Smooth muscle cell of the brain vasculature (primary cell): ENCODE measurements at regions not wholly inside any gene's neighbourhood (a gene's known extent, or its start where the extent isn't known, plus 50 kb on each side); places are given as distances from the start of the nearest gene placed in this dataset.
"Not testable (repeated sequence)": the region's sequence is repeated elsewhere in the genome, so short reads cannot be mapped to it uniquely, and the experiment has no call there.

ENCODE experiments used
- DNase-seq: peaks from one replicate; pipeline ENCODE4 v3.0.0-alpha.2; 2012; ENCODE audit warnings: low read depth, low spot score

DNA sequence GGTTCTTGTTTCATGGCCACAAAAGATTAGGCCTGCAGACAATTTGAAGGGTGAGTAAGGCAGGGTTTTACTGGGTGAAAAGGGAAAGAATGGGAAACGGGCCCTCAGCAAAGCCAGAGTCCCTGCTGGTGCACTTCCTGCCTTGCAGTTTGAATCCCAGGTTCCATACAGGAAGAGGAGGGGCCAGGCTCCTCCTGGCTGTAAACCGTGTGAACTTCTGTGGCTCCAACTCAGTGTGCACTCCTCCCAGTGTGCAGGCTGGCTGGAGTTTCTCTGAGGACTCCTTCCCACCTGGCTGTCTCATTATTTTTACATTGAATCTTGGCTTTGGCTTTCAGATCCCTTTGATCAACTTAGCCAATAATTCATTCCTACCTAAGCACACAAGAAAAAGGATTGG lies 367.1 kb upstream of the KLF4 start:
- DNase-seq = no peak

GRCh38 chr9:107855164-107855563 lies 365.6 kb upstream of the KLF4 start:
- no peak for DNase-seq

GRCh38 chr9:107853461-107853860 lies 363.9 kb upstream of the KLF4 start:
- DNase-seq = no peak

DNA sequence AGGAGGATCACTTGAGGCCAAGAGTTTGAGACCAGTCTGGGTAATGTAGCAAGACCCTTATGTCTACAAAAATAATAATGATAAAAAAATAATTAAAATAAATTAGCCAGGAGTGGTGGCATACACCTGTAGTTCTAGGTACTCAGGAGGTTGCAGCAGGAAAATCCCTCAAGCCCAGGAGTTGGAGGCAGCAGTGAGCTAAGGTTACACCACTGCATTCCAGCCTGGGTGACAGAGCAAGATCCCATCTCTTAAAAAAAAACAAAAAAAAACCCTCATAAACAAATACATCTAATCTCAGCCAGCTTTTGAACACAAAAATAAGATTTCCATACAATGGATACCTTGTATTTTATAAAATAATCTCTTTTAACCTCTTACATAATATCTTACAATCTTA lies 363.3 kb upstream of the KLF4 start:
- DNase-seq = no peak

GRCh38 chr9:107850653-107851052 lies 361.1 kb upstream of the KLF4 start:
- DNase-seq = no peak

- DNase-seq = no peak
These were observed 358.7 kb upstream of the KLF4 start for GRCh38 chr9:107847978-107848964.

GRCh38 chr9:107842530-107842929 lies 353.0 kb upstream of the KLF4 start:
- DNase-seq = no peak

DNA sequence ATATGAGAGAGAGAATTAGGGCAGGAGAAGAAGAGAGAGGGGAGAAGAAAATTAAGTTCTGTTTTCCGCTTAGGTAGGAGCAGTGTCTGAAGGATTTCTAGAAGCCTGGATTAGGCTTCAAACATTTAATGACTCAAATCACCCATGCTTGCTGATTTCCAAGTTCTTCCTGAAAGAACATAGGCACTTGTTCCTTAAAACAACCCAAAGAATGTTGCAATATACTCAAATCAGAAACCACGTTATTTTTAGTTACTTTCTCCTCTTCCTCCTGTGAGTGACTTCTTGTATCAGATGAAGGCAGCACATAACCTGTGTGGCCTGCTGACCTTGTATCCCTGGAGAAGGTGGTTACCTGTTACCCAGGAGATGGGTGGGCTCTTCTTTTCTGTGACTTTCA lies 351.5 kb upstream of the KLF4 start:
- DNase-seq = no peak

GRCh38 chr9:107839371-107839770 lies 349.8 kb upstream of the KLF4 start:
- no peak for DNase-seq

DNA sequence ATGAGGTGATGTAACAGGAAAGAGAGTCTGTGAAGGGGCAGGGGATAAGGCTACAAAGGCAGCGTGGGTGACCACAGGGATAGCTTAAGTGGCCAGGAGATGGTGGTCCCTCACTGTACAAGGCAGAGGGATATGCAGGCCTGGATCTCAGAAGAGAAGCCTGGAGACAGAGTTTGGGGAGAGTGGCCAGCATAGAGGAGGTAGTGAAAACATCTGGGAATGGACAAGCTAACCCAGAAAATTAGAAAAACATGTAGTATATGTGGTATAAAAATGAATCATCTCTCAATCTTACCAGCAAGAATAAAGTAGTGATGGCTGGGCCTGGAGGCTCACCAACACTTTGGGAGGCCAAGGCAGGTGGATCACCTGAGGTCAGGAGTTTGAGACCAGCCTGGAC lies 349.2 kb upstream of the KLF4 start:
- no peak for DNase-seq

DNA sequence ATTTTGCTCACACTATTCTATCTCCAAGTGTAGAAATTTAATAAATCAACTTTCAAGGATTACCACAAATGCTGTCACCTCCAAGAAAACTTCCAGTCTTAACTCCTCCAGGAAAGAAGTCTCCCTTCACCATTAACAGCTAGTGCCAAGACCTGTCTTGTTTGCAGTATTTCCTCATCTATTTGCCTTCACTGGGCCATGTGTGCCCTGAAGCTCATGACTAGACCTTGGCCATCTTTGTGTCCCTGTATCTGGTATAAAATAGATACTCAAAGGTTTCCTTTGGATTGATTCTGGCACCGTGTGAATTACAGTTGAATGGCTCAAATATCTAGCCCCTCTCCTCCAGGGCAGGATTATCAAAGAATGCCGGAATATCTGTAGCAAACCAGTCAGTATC lies 346.7 kb upstream of the KLF4 start:
- DNase-seq = no peak

GRCh38 chr9:107833295-107833694 lies 343.7 kb upstream of the KLF4 start:
- no peak for DNase-seq

DNA sequence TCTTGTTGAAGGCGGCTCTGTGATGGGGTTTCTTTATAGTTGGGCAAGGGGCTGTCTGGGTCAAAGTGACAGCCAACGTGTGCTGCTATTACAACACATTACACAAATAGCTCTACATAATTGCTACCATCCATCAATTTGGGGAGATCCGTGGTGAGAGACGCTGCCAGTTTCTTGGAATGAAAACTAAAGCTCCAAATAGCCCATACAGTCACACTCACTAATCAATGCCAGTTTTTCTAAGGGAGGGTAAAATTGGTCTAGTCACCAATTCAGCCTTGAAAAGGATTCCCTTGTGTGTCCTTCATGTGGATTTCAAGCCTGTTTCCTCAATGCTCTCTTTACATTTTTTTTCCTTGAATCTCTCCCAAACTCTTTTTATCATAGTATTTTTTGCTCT lies 343.3 kb upstream of the KLF4 start:
- DNase-seq = no peak

- DNase-seq = no peak
These were observed 340.9 kb upstream of the KLF4 start for GRCh38 chr9:107830479-107830878.

DNA sequence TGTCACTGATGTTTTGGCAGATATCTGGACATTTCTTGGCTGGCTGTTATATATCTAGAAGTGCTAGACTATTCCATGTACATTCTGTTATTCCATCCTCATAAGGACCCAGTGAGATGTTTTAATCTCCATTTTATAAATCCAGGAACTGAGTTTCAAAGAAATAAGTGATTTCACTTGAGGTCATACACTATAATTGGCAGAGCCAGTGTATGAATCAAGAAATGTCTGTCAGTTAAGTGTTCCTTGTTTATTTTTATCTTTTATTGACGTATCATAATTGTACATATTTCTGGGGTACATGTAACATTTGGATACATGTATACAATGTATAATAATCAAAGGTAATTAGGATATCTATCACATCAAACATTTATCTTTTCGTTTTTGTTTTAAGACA lies 338.3 kb upstream of the KLF4 start:
- no peak for DNase-seq

GRCh38 chr9:107827304-107827703 lies 337.7 kb upstream of the KLF4 start:
- no peak for DNase-seq

- DNase-seq = not testable (repeated sequence)
These were observed 337.1 kb upstream of the KLF4 start for GRCh38 chr9:107826688-107826983.

DNA sequence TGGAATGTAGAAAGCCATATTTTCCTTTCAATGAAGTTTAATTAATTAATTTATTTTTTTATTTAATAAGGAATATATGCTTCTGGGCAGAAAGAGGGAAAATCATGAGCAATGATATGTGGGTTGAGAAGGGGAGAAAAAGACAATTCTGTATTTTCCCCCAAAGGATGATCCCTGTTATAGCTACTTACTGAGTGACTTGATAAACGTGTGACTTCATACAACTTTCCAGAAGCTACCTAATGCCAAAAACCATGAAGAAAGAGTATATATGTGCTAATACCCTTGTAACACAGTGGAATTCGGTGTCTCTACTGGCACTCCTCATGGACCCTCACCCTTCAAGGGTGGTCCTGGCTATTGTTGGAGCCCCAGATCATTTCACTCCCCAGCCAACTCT lies 335.0 kb upstream of the KLF4 start:
- no peak for DNase-seq

GRCh38 chr9:107819772-107820565 lies 330.4 kb upstream of the KLF4 start:
- DNase-seq = no peak

- not testable (repeated sequence) for DNase-seq
These were observed 328.9 kb upstream of the KLF4 start for GRCh38 chr9:107818503-107818829.

GRCh38 chr9:107817595-107818502 lies 328.3 kb upstream of the KLF4 start:
- DNase-seq = not testable (repeated sequence)

GRCh38 chr9:107816561-107817021 lies 327.0 kb upstream of the KLF4 start:
- DNase-seq = no peak
